T-helper 2 cell treated with Interferon-gamma antibody and Interleukin-4, amounts not matched to agents 5 μg/mL and 100 μg/mL, for 36 hours (primary cell): ENCODE measurements at regions not wholly inside any gene's neighbourhood (a gene's known extent, or its start where the extent isn't known, plus 50 kb on each side); places are given as distances from the start of the nearest gene placed in this dataset.
"Not testable (repeated sequence)": the region's sequence is repeated elsewhere in the genome, so short reads cannot be mapped to it uniquely, and the experiment has no call there.

Experiments
- DNase-seq: peaks from one replicate; pipeline ENCODE4 v3.0.0; 2021; ENCODE audit warnings: low spot score
- H3K27ac Mint-ChIP-seq: one replicate; pipeline ENCODE4 v1.8.0; 2021; ENCODE audit warnings: mild to moderate bottlenecking, mixed read lengths
- H3K27me3 Mint-ChIP-seq: one replicate; pipeline ENCODE4 v1.8.0; 2021; ENCODE audit warnings: low read depth, mixed read lengths
- H3K36me3 Mint-ChIP-seq: one replicate; pipeline ENCODE4 v1.8.0; 2021; ENCODE audit warnings: low read depth, mixed read lengths
- H3K4me1 Mint-ChIP-seq: one replicate; pipeline ENCODE4 v1.8.0; 2021; ENCODE audit warnings: low read depth, mixed read lengths
- H3K4me3 Mint-ChIP-seq: one replicate; pipeline ENCODE4 v1.8.0; 2022; ENCODE audit warnings: mild to moderate bottlenecking, moderate library complexity, mixed read lengths
- H3K9me3 Mint-ChIP-seq: one replicate; pipeline ENCODE4 v1.8.0; 2021; ENCODE audit warnings: mixed read lengths

- peak overlapping the region; percentile 12 for H3K4me3 Mint-ChIP-seq
- no peaks in the 10 kb centered on the region for H3K9me3 Mint-ChIP-seq
- H3K27ac Mint-ChIP-seq: no peak overlapping the region
Measured at GRCh38 chr4:100933628-100934027, 413.7 kb downstream of the PPP3CA start.

GRCh38 chr4:100929758-100930157 lies 411.9 kb upstream of the EMCN start:
- no peak for DNase-seq
- Mint-ChIP-seq H3K9me3 (no peaks in the 10 kb centered on the region), H3K4me3 (no peak overlapping the region), H3K27me3 (peaks cover 10% of the 10 kb centered on the region), H3K4me1 (peaks cover 5% of the 10 kb centered on the region), H3K36me3 (no peaks in the 10 kb centered on the region), H3K27ac (no peak overlapping the region)

More at GRCh38 chr4:100933628-100934027, 413.7 kb downstream of the PPP3CA start:
- DNase-seq: no peak
- H3K27me3 Mint-ChIP-seq: peaks cover 10% of the 10 kb centered on the region
- peaks cover 5% of the 10 kb centered on the region for H3K4me1 Mint-ChIP-seq
- H3K36me3 Mint-ChIP-seq: no peaks in the 10 kb centered on the region

- Mint-ChIP-seq H3K27me3 (peaks cover 10% of the 10 kb centered on the region), H3K4me3 (no peak overlapping the region), H3K36me3 (no peaks in the 10 kb centered on the region), H3K9me3 (no peaks in the 10 kb centered on the region), H3K4me1 (peaks cover 5% of the 10 kb centered on the region), H3K27ac (no peak overlapping the region)
- DNase-seq: no peak
Measured at GRCh38 chr4:100929135-100929534, 411.3 kb upstream of the EMCN start.

- no peak for DNase-seq
- no peak overlapping the region for H3K27ac Mint-ChIP-seq
- no peak overlapping the region for H3K4me3 Mint-ChIP-seq
- H3K4me1 Mint-ChIP-seq: no peaks in the 10 kb centered on the region
- peaks cover 9% of the 10 kb centered on the region for H3K27me3 Mint-ChIP-seq
- H3K9me3 Mint-ChIP-seq: peaks cover 5% of the 10 kb centered on the region
- H3K36me3 Mint-ChIP-seq: no peaks in the 10 kb centered on the region
Measured at GRCh38 chr4:100926039-100926717, 408.4 kb upstream of the EMCN start.

GRCh38 chr4:100913685-100914084 lies 395.9 kb upstream of the EMCN start:
- Mint-ChIP-seq H3K36me3 (no peaks in the 10 kb centered on the region), H3K27me3 (peaks cover 12% of the 10 kb centered on the region)

GRCh38 chr4:100908540-100908939 lies 390.7 kb upstream of the EMCN start:
- H3K27ac Mint-ChIP-seq: no peak overlapping the region
- peaks cover 25% of the 10 kb centered on the region for H3K27me3 Mint-ChIP-seq
- H3K9me3 Mint-ChIP-seq: no peaks in the 10 kb centered on the region
- no peaks in the 10 kb centered on the region for H3K36me3 Mint-ChIP-seq
- no peak overlapping the region for H3K4me3 Mint-ChIP-seq
- DNase-seq: no peak
- no peaks in the 10 kb centered on the region for H3K4me1 Mint-ChIP-seq

More at GRCh38 chr4:100913685-100914084, 395.9 kb upstream of the EMCN start:
- H3K4me1 Mint-ChIP-seq: peaks cover 3% of the 10 kb centered on the region
- no peak overlapping the region for H3K4me3 Mint-ChIP-seq
- H3K9me3 Mint-ChIP-seq: no peaks in the 10 kb centered on the region
- DNase-seq: no peak
- no peak overlapping the region for H3K27ac Mint-ChIP-seq

GRCh38 chr4:100907465-100908454 lies 389.9 kb upstream of the EMCN start:
- H3K27me3 Mint-ChIP-seq: peaks cover 31% of the 10 kb centered on the region
- H3K4me1 Mint-ChIP-seq: no peaks in the 10 kb centered on the region
- no peaks in the 10 kb centered on the region for H3K36me3 Mint-ChIP-seq
- H3K27ac Mint-ChIP-seq: no peak overlapping the region
- H3K4me3 Mint-ChIP-seq: no peak overlapping the region
- H3K9me3 Mint-ChIP-seq: no peaks in the 10 kb centered on the region
- no peak for DNase-seq

GRCh38 chr4:100906973-100907372 lies 389.2 kb upstream of the EMCN start:
- DNase-seq: no peak
- no peaks in the 10 kb centered on the region for H3K9me3 Mint-ChIP-seq
- no peaks in the 10 kb centered on the region for H3K4me1 Mint-ChIP-seq
- H3K36me3 Mint-ChIP-seq: no peaks in the 10 kb centered on the region
- no peak overlapping the region for H3K27ac Mint-ChIP-seq
- H3K27me3 Mint-ChIP-seq: peaks cover 34% of the 10 kb centered on the region
- no peak overlapping the region for H3K4me3 Mint-ChIP-seq

GRCh38 chr4:100900945-100901344 lies 383.1 kb upstream of the EMCN start:
- H3K27ac Mint-ChIP-seq, H3K4me3 Mint-ChIP-seq, H3K9me3 Mint-ChIP-seq, H3K4me1 Mint-ChIP-seq, DNase-seq, H3K36me3 Mint-ChIP-seq: not testable (repeated sequence)
- H3K27me3 Mint-ChIP-seq: peaks cover 25% of the 10 kb centered on the region

- no peaks in the 10 kb centered on the region for H3K36me3 Mint-ChIP-seq
- H3K27ac Mint-ChIP-seq: no peak overlapping the region
- DNase-seq: no peak
- no peaks in the 10 kb centered on the region for H3K9me3 Mint-ChIP-seq
- peaks cover 25% of the 10 kb centered on the region for H3K27me3 Mint-ChIP-seq
- peaks cover 11% of the 10 kb centered on the region for H3K4me1 Mint-ChIP-seq
- no peak overlapping the region for H3K4me3 Mint-ChIP-seq
Measured at GRCh38 chr4:100900134-100900533, 382.3 kb upstream of the EMCN start.

- Mint-ChIP-seq H3K9me3 (no peaks in the 10 kb centered on the region), H3K27ac (no peak overlapping the region), H3K4me1 (peaks cover 15% of the 10 kb centered on the region), H3K27me3 (peaks cover 14% of the 10 kb centered on the region), H3K4me3 (no peak overlapping the region), H3K36me3 (no peaks in the 10 kb centered on the region)
- DNase-seq: no peak
Measured at GRCh38 chr4:100898844-100899243, 381.0 kb upstream of the EMCN start.

GRCh38 chr4:100895556-100896197 lies 377.9 kb upstream of the EMCN start:
- no peaks in the 10 kb centered on the region for H3K36me3 Mint-ChIP-seq
- peaks cover under 1% of the 10 kb centered on the region for H3K9me3 Mint-ChIP-seq
- H3K27ac Mint-ChIP-seq: peak overlapping the region; percentile 85
- peak overlapping the region; percentile 83 for H3K4me3 Mint-ChIP-seq
- H3K4me1 Mint-ChIP-seq: peaks cover 15% of the 10 kb centered on the region
- H3K27me3 Mint-ChIP-seq: no peaks in the 10 kb centered on the region
- DNase-seq: no peak

GRCh38 chr4:100894339-100894870 lies 376.6 kb upstream of the EMCN start:
- H3K4me3 Mint-ChIP-seq: peak overlapping the region; percentile 83
- H3K36me3 Mint-ChIP-seq: no peaks in the 10 kb centered on the region
- no peak overlapping the region for H3K27ac Mint-ChIP-seq
- DNase-seq: no peak
- H3K9me3 Mint-ChIP-seq: peaks cover 7% of the 10 kb centered on the region
- peaks cover 15% of the 10 kb centered on the region for H3K4me1 Mint-ChIP-seq
- no peaks in the 10 kb centered on the region for H3K27me3 Mint-ChIP-seq
